ENCODE measurements at regions not wholly inside any gene's neighbourhood (a gene's known extent, or its start where the extent isn't known, plus 50 kb on each side); places are given as distances from the start of the nearest gene placed in this dataset.

DNA sequence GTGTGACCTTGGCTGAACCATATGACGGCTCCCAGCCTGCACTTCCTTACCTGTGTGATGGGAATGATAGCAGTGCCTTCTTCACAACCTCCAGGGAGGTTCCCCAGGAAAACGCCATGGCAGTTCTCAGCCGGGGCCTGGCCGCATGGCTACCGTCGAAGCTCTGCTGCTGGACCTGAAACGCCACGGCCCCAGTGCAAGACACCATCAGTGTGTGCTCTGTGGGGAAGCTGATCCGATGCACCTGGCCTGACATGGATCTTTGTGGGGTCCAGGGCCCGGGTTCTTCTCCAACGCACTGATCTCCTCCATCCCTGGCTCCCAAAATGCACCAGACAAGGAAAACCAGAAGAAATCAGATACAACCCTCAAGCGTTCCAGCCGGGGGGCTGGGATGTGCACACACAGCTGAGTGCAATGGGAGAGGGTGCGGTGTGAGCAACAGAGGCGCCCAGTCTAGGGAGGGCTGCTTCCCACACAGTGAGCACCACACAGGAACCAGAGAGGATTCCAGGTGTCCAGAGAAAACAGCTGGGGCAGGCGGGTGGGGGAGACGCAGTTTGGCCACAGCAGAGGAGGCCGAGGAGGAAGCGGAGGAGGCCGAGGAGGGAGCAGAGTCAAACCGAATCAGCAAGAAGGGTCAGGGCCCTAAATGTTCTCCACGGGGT, 54.3 kb upstream of the ZNF469 start:
- DNase-seq (ENCODE audit: low read depth, low spot score) (no peak), FAIRE-seq (no peak)
- Histone ChIP-seq H3K4me2 (ENCODE audit: insufficient read depth, low read length) (no peak overlapping the region), H3K9ac (replicated peaks; ENCODE audit: extremely low read depth, insufficient read depth, low read length) (no peak overlapping the region), H3K9me3 (replicated peaks; ENCODE audit: control insufficient read depth, insufficient read depth, low read length) (no peaks in the 10 kb centered on the region), H3K27ac (ENCODE audit: insufficient read depth, low read depth, low read length) (no peak overlapping the region), H3K4me3 (replicated peaks in 1 of 3; ENCODE audit: insufficient read depth in 1 of 3, low read depth in 1 of 3, low read length in 3 of 3) (no peak overlapping the region), H3K4me1 (ENCODE audit: control insufficient read depth, extremely low read depth, insufficient read depth, low read length) (peaks cover 15% of the 10 kb centered on the region), H3K79me2 (ENCODE audit: control insufficient read depth, insufficient read depth, low read length) (no peaks in the 10 kb centered on the region), H3K9me1 (replicated peaks; ENCODE audit: control insufficient read depth, extremely low read depth, insufficient read depth, low read length) (no peaks in the 10 kb centered on the region), H2AFZ (ENCODE audit: low read depth, low read length) (no peak overlapping the region), H3K36me3 (ENCODE audit: control insufficient read depth in 2 of 2, extremely low read depth in 1 of 2, insufficient read depth in 2 of 2, low read length in 2 of 2) (no peaks in the 10 kb centered on the region), H4K20me1 (replicated peaks; ENCODE audit: control insufficient read depth, extremely low read depth, insufficient read depth, low read length) (no peaks in the 10 kb centered on the region), H3K27me3 (ENCODE audit: control insufficient read depth in 2 of 2, insufficient read depth in 2 of 2, low read length in 2 of 2) (no peaks in the 10 kb centered on the region)
- ChIA-PET POLR2A (no interaction called here), CTCF (no interaction called here)
- dilution Hi-C loops (cut with MboI; ENCODE audit: extremely low pct_ligation_motif_present, low sequenced_read_pairs) (no loop called here), intact Hi-C loops (cut with micrococcal nuclease) (no loop called here)
- TF ChIP-seq POLR2A (IDR thresholded peaks at IDR 0.05; ENCODE audit: low read depth, low read length) (no peak), POLR2AphosphoS5 (IDR thresholded peaks at IDR 0.05; ENCODE audit: insufficient read depth, low read depth, low read length) (no peak), JUN (IDR thresholded peaks at IDR 0.05; ENCODE audit: borderline replicate concordance, insufficient read depth, insufficient read length, low read depth) (no peak), MYC (IDR thresholded peaks at IDR 0.05; ENCODE audit: low read depth, low read length) (no peak), FOS (IDR thresholded peaks at IDR 0.05; ENCODE audit: borderline replicate concordance, insufficient read depth, low read length) (no peak), GATA2 (IDR thresholded peaks at IDR 0.05; ENCODE audit: insufficient read depth, insufficient read length, low read depth, low read length) (no peak), EZH2 (IDR thresholded peaks at IDR 0.05; ENCODE audit: borderline replicate concordance, low read depth, low read length, severe bottlenecking) (no peak)
- TF ChIP-seq, protein P1, sequence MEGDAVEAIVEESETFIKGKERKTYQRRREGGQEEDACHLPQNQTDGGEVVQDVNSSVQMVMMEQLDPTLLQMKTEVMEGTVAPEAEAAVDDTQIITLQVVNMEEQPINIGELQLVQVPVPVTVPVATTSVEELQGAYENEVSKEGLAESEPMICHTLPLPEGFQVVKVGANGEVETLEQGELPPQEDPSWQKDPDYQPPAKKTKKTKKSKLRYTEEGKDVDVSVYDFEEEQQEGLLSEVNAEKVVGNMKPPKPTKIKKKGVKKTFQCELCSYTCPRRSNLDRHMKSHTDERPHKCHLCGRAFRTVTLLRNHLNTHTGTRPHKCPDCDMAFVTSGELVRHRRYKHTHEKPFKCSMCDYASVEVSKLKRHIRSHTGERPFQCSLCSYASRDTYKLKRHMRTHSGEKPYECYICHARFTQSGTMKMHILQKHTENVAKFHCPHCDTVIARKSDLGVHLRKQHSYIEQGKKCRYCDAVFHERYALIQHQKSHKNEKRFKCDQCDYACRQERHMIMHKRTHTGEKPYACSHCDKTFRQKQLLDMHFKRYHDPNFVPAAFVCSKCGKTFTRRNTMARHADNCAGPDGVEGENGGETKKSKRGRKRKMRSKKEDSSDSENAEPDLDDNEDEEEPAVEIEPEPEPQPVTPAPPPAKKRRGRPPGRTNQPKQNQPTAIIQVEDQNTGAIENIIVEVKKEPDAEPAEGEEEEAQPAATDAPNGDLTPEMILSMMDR (IDR thresholded peaks at IDR 0.05; ENCODE audit: extremely low read depth in 1 of 2, insufficient read depth in 1 of 2, low read depth in 1 of 2, low read length in 2 of 2): no peak
- TF ChIP-seq, protein P2, sequence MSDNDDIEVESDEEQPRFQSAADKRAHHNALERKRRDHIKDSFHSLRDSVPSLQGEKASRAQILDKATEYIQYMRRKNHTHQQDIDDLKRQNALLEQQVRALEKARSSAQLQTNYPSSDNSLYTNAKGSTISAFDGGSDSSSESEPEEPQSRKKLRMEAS (IDR thresholded peaks at IDR 0.05; ENCODE audit: insufficient read depth, insufficient read length): no peak
- BruUV-seq (replicated peaks): no TSS peak
